GM23248 (cell line): ENCODE measurements at regions not wholly inside any gene's neighbourhood (a gene's known extent, or its start where the extent isn't known, plus 50 kb on each side); places are given as distances from the start of the nearest gene placed in this dataset.

Experiments
- DNase-seq: peaks from one replicate; pipeline ENCODE4 v3.0.0-alpha.2; 2015
- H2AFZ ChIP-seq: fragments of 200-600 bp; sonication (generic); 2 replicates; pipeline ENCODE4 v1.6.1; 2016; ENCODE audit warnings: antibody characterized with exemption
- H3F3A ChIP-seq: fragments of 200-600 bp; sonication (generic); 2 replicates; pipeline ENCODE4 v1.6.1; 2016; ENCODE audit warnings: mild to moderate bottlenecking, antibody characterized with exemption, mixed run types; ENCODE audit not compliant: insufficient read depth
- H3K27ac ChIP-seq: fragments of 200-600 bp; sonication (generic); 2 replicates; pipeline ENCODE4 v1.5.1; 2016; ENCODE audit warnings: mild to moderate bottlenecking
- H3K27me3 ChIP-seq: fragments of 200-600 bp; sonication (generic); replicated peaks from 2 replicates; pipeline ENCODE4 v1.6.1; 2016; ENCODE audit warnings: mild to moderate bottlenecking; ENCODE audit not compliant: insufficient read depth
- H3K36me3 ChIP-seq: fragments of 200-600 bp; sonication (generic); 2 replicates; pipeline ENCODE4 v1.6.1; 2016; ENCODE audit warnings: low read depth, mild to moderate bottlenecking
- H3K4me1 ChIP-seq: fragments of 200-600 bp; sonication (generic); 2 replicates; pipeline ENCODE4 v1.6.1; 2016; ENCODE audit warnings: mild to moderate bottlenecking; ENCODE audit not compliant: insufficient read depth
- H3K4me2 ChIP-seq: fragments of 200-600 bp; sonication (generic); one replicate; pipeline ENCODE4 v1.6.1; 2016; ENCODE audit warnings: mild to moderate bottlenecking; ENCODE audit not compliant: unreplicated experiment
- H3K4me3 ChIP-seq: fragments of 200-600 bp; sonication (generic); 2 replicates; pipeline ENCODE4 v1.5.1; 2016; ENCODE audit warnings: mild to moderate bottlenecking
- H3K79me2 ChIP-seq: fragments of 200-600 bp; sonication (generic); 2 replicates; pipeline ENCODE4 v1.6.1; 2016; ENCODE audit warnings: mild to moderate bottlenecking; ENCODE audit not compliant: insufficient read depth
- H3K9ac ChIP-seq: fragments of 200-600 bp; sonication (generic); 2 replicates; pipeline ENCODE4 v1.6.1; 2016; ENCODE audit warnings: mild to moderate bottlenecking
- H3K9me2 ChIP-seq: fragments of 200-600 bp; sonication (generic); 2 replicates; pipeline ENCODE4 v1.6.1; 2016; ENCODE audit warnings: mixed run types, mild to moderate bottlenecking, moderate library complexity; ENCODE audit not compliant: insufficient read depth
- H3K9me3 ChIP-seq: fragments of 200-600 bp; sonication (generic); one replicate; pipeline ENCODE4 v1.6.1; 2017; ENCODE audit warnings: low read depth
- H4K20me1 ChIP-seq: fragments of 200-600 bp; sonication (generic); 2 replicates; pipeline ENCODE4 v1.6.0; 2016; ENCODE audit not compliant: insufficient read depth
- EZH2 ChIP-seq: fragments of 200-600 bp; sonication (generic); IDR thresholded peaks from 2 replicates; pipeline ENCODE4 v1.6.1; 2018; ENCODE audit warnings: antibody characterized with exemption, mild to moderate bottlenecking; ENCODE audit not compliant: insufficient read depth, poor library complexity, severe bottlenecking
- EZH2phosphoT487 ChIP-seq: fragments of 200-600 bp; sonication (generic); IDR thresholded peaks from 2 replicates; pipeline ENCODE4 v1.6.1; 2018; ENCODE audit warnings: antibody characterized with exemption, moderate library complexity, mild to moderate bottlenecking, low read depth; ENCODE audit not compliant: insufficient read depth
- WGBS, 2 experiments: methylation state at CpG; one replicate each; pipeline ENCODE4 v1.1.6; 2015 to 2017; ENCODE audit warnings: low lambda C conversion rate in 2 of 2, low coverage in 1 of 2; ENCODE audit errors: missing lambda C conversion rate in 2 of 2; 5-methylcytosine and 5-hydroxymethylcytosine counted together
- in situ Hi-C: fragments of 300-500 bp; cut with MboI; formaldehyde crosslinking; loops from 2 replicates; pipeline ENCODE4 v1.15.0; 2020

DNA sequence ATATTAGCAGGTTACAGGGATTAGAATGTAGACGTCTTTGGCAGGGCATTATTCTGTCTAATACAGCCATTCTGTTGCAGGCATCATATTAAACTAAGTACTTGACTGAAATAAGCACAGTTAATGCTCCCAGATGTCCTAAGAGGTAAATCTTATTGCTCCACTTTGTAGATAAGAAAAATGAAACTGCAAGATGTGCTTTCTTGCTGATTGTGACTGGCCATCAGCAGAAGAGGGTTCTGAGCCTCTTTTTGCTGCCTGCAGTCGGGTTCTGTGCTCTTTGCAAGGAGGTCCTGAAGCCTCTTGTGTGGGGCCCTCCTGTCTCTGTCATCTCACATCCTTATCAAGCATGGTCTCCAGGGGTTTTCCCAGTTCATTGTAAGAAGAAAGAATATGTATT lies 167.1 kb downstream of the KCNJ2 start:
- no peak overlapping the region for H3K9ac ChIP-seq
- H2AFZ ChIP-seq = no peak overlapping the region
- no peaks in the 10 kb centered on the region for H3K27me3 ChIP-seq
- H3F3A ChIP-seq = no peaks in the 10 kb centered on the region
- DNase-seq = no peak
- no peak overlapping the region for H3K4me2 ChIP-seq
- H3K27ac ChIP-seq = no peak overlapping the region
- in situ Hi-C loops = no loop called here
- no peaks in the 10 kb centered on the region for H3K9me2 ChIP-seq
- no peaks in the 10 kb centered on the region for H3K9me3 ChIP-seq
- H3K36me3 ChIP-seq = no peaks in the 10 kb centered on the region
- no peaks in the 10 kb centered on the region for H3K4me1 ChIP-seq
- H3K4me3 ChIP-seq = no peak overlapping the region
- TF ChIP-seq EZH2 (no peak), EZH2phosphoT487 (no peak)
- no peaks in the 10 kb centered on the region for H3K79me2 ChIP-seq
- 13 to 16% methylated on average over 2 of the region's 2 CpGs for WGBS, 2 experiments
- H4K20me1 ChIP-seq = no peaks in the 10 kb centered on the region

DNA sequence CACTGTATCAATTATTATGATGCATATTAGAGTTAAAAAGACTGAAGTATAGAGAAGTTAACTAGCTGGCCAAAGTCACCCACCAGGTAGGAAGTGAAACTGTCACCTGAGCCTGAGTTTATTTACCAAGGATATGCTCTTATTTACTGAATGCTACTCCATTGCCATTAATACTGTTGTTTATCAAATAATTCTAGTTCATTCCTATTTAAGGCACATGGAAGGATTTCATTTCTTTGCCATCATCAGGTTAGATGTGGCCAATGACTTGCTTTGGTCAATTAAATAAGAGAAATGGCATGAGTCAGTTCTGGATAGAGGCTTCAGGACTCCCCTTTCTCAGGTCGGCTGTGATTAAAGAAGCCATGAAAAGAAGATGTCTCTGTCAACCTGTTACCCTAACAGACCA lies 169.6 kb downstream of the KCNJ2 start:
- no peak overlapping the region for H3K9ac ChIP-seq
- H3K36me3 ChIP-seq = no peaks in the 10 kb centered on the region
- TF ChIP-seq EZH2 (no peak), EZH2phosphoT487 (no peak)
- no peak overlapping the region for H2AFZ ChIP-seq
- H3K9me3 ChIP-seq = no peaks in the 10 kb centered on the region
- in situ Hi-C loops = no loop called here
- no peaks in the 10 kb centered on the region for H3K9me2 ChIP-seq
- H3K27me3 ChIP-seq = no peaks in the 10 kb centered on the region
- DNase-seq = no peak
- H3K4me1 ChIP-seq = no peaks in the 10 kb centered on the region
- 61 to 63% methylated on average over 1 of the region's 1 CpG for WGBS, 2 experiments
- H4K20me1 ChIP-seq = no peaks in the 10 kb centered on the region
- no peak overlapping the region for H3K4me3 ChIP-seq
- H3K79me2 ChIP-seq = no peaks in the 10 kb centered on the region
- no peak overlapping the region for H3K27ac ChIP-seq
- H3F3A ChIP-seq = no peaks in the 10 kb centered on the region
- no peak overlapping the region for H3K4me2 ChIP-seq

DNA sequence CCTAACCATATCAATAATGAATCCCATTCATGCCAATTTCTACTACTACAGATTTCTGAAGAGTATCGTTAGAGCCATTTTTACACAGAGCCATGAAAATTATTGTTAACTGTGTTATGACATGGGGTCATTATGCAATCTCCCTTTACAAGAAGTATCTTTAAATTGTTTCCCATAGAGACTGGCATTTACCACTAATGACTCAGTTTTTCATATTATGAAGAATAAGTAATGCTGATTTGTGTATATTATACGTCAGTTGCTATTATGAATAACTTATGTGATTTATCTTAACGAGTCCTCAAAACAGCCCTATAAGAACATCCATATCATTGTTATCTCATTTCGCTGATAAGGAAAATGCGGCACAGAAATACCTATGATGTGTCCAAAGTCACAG lies 173.8 kb downstream of the KCNJ2 start:
- Histone ChIP-seq H2AFZ (no peak overlapping the region), H3K27me3 (no peaks in the 10 kb centered on the region), H3K9me2 (no peaks in the 10 kb centered on the region), H3K9me3 (no peaks in the 10 kb centered on the region), H3F3A (no peaks in the 10 kb centered on the region), H3K9ac (no peak overlapping the region), H3K27ac (no peak overlapping the region), H3K36me3 (no peaks in the 10 kb centered on the region), H3K4me1 (no peaks in the 10 kb centered on the region), H4K20me1 (no peaks in the 10 kb centered on the region), H3K79me2 (no peaks in the 10 kb centered on the region), H3K4me3 (no peak overlapping the region), H3K4me2 (no peak overlapping the region)
- TF ChIP-seq EZH2 (no peak), EZH2phosphoT487 (no peak)
- no peak for DNase-seq
- in situ Hi-C loops = no loop called here
- WGBS, 2 experiments = 81 to 82% methylated on average over 5 of the region's 5 CpGs

DNA sequence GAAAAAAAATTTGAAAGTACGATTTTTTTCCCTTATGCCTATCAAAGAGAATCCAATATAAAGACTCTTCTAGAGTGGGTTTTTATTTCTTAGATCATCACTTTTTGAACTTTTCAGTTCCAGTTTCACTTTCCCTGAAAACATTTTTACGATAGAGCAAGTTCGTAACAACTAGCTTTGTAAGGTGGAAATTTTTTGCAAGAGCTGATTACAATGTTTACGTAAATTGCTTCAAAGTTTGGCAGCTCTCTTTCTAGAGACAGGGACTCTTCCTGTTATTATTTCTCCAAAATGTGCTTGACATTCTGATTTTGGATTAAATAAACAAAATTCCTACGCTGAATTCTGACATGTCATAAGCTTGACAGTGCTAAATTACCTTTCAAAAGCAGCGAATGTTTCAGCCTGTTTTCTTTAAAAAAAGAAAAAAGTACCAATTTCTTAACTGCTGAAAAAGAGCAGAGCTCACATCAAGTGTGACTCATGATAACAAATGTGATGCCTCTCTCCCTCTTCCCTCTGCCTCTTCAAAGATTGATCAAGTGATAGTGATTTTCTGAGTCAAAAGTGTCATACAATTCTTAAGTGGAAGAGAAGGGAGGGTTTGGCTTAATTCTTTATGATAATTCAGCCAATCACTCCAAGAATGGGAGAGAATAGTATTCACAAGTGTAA lies 175.2 kb downstream of the KCNJ2 start:
- Histone ChIP-seq H2AFZ (peak overlapping the region; percentile 59), H3K79me2 (no peaks in the 10 kb centered on the region), H3K27me3 (no peaks in the 10 kb centered on the region), H3K9ac (peak overlapping the region; percentile 40), H3K4me2 (peak overlapping the region; percentile 60), H3K36me3 (no peaks in the 10 kb centered on the region), H4K20me1 (no peaks in the 10 kb centered on the region), H3K9me2 (no peaks in the 10 kb centered on the region), H3F3A (no peaks in the 10 kb centered on the region), H3K4me1 (no peaks in the 10 kb centered on the region), H3K27ac (no peak overlapping the region), H3K4me3 (peak overlapping the region; percentile 61), H3K9me3 (no peaks in the 10 kb centered on the region)
- 2 to 5% methylated on average over 6 of the region's 6 CpGs for WGBS, 2 experiments
- DNase-seq = peak; percentile 35
- TF ChIP-seq EZH2phosphoT487 (no peak), EZH2 (no peak)
- in situ Hi-C loops = no loop called here

DNA sequence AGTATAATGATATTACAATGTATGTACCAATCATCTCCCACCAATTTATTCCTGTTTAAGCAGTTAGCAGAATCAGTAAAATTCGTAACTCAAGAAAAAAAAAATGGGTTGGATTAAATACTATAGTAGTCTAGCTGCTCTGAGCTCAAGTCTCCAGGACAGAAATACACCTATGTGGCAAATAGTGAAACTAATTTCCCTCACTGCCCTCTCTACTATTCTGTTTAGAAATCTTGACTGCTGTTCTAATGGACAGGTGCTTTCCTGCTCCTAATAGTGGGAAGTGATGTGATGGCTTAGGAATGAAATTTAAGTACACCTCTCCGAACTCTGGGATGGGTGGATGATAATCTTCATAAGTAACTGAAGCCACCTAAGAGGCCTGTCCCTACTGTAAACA lies 175.7 kb downstream of the KCNJ2 start:
- no peak overlapping the region for H3K4me3 ChIP-seq

More for the DNA sequence above, 175.7 kb downstream of the KCNJ2 start:
- TF ChIP-seq EZH2phosphoT487 = no peak
- no peak for TF ChIP-seq EZH2
- Histone ChIP-seq H3K9ac (no peak overlapping the region), H3F3A (no peaks in the 10 kb centered on the region), H3K36me3 (no peaks in the 10 kb centered on the region), H3K4me1 (no peaks in the 10 kb centered on the region), H3K27ac (no peak overlapping the region), H4K20me1 (no peaks in the 10 kb centered on the region), H2AFZ (peak overlapping the region; percentile 59; the same call in 1 of the 2 replicates), H3K9me3 (no peaks in the 10 kb centered on the region), H3K79me2 (no peaks in the 10 kb centered on the region), H3K9me2 (no peaks in the 10 kb centered on the region), H3K4me2 (no peak overlapping the region), H3K27me3 (no peaks in the 10 kb centered on the region)
- in situ Hi-C loops = no loop called here
- DNase-seq = no peak
- WGBS, 2 experiments = 49 to 55% methylated on average over 2 of the region's 2 CpGs
